ENCODE measurements at regions not wholly inside any gene's neighbourhood (a gene's known extent, or its start where the extent isn't known, plus 50 kb on each side); places are given as distances from the start of the nearest gene placed in this dataset.

DNA sequence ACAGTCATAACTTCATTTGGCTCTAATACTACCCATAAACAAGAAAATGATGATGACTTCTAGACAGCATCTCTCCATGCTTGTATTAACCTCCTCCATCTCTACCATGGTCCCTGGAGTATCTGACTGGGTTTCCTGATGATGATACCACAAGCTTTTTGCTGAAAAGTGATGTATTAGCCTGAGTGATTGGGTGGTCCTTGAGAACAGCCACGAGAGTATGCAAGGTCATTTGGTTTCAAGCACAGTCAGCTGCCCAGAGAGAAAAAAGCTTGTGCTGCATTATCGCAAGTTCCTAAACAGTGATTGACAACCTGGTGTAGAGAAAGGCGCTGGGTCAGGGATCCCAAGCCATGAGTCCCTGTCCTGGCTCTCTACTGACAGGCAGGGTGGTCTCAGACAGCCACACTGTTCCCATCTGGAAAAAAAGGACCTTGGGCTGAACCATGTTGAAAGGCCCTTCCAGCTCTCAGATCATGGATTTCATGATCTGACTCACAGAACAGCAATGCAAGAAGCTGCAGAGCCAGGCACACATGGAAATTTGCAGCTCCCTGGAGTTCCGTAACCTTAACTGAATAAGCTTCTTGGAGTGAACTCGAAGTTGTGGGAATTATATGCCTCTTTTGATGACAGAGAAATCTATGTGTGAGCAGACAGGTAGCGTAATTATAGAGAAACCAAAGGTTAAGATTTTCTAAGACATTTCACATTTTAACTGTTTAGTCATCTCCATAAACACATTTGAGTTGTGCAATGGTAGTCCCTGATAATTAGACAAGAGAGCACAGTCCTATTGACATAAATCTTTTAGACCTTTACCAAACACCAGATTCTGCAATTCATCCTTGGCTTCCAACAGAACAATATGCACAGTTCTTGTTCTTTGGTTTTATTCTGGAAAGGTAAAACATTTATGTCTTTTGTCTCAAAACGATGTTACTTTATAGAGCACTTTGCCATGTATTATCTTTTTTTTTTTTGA, 54.1 kb upstream of the UBASH3B start (continued):
- TF ChIP-seq TCF7 (CRISPR knock-in tag; IDR thresholded peaks at IDR 0.05; ENCODE audit: low read depth), result no peak
- no peak for TF ChIP-seq TEAD4 (CRISPR knock-in tag; IDR thresholded peaks at IDR 0.05)
- no peak for TF ChIP-seq TEAD1 (CRISPR knock-in tag; IDR thresholded peaks at IDR 0.05)

DNA sequence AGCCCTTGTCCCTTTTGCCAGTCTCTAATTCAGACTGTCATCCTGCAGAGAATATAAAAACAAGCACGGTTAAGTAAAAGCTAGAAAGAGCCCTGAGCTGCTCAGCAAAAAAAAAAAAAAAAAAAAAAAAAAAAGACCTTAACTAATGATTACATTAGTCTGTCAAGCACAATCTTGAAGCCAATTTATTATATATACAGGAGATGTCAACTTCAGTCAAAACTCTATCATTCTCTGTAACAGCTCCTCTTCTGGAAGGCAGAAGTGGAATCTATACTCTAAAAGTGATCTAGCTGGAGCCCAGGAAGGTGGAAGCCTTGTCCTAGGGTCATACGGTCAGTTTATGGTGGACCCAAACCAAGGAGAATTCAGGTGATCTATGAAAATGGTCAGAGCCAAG, 55.2 kb upstream of the UBASH3B start:
- Mint-ChIP-seq H3K9me3 (peaks cover under 1% of the 10 kb centered on the region; the same call in 1 of the 2 replicates), H3K4me1 (peaks cover 14% of the 10 kb centered on the region), H3K4me3 (no peak overlapping the region), H3K27ac (no peak overlapping the region), H3K27me3 (ENCODE audit: low read depth) (no peaks in the 10 kb centered on the region; the same call in 1 of the 2 replicates), H3K36me3 (no peaks in the 10 kb centered on the region)
- ChIA-PET CTCF (interaction anchor here (0.7 to 1.3 kb wide), 4 partner anchors 14 to 155 kb away, joined by 3 to 5 read pairs (median 3); no protein-coding TSS in a partner anchor), POLR2A (interaction anchor here (0.6 kb wide), 1 partner anchor 158 kb away, joined by 3 read pairs; no protein-coding TSS in a partner anchor)
- TF ChIP-seq ATF1 (CRISPR knock-in tag; IDR thresholded peaks at IDR 0.05), result no peak
- TF ChIP-seq, protein P1, sequence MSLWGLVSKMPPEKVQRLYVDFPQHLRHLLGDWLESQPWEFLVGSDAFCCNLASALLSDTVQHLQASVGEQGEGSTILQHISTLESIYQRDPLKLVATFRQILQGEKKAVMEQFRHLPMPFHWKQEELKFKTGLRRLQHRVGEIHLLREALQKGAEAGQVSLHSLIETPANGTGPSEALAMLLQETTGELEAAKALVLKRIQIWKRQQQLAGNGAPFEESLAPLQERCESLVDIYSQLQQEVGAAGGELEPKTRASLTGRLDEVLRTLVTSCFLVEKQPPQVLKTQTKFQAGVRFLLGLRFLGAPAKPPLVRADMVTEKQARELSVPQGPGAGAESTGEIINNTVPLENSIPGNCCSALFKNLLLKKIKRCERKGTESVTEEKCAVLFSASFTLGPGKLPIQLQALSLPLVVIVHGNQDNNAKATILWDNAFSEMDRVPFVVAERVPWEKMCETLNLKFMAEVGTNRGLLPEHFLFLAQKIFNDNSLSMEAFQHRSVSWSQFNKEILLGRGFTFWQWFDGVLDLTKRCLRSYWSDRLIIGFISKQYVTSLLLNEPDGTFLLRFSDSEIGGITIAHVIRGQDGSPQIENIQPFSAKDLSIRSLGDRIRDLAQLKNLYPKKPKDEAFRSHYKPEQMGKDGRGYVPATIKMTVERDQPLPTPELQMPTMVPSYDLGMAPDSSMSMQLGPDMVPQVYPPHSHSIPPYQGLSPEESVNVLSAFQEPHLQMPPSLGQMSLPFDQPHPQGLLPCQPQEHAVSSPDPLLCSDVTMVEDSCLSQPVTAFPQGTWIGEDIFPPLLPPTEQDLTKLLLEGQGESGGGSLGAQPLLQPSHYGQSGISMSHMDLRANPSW (CRISPR knock-in tag; conservative IDR thresholded peaks at IDR 0.05; ENCODE audit: low read depth), result no peak
- no peak for TF ChIP-seq TEAD4 (CRISPR knock-in tag; IDR thresholded peaks at IDR 0.05)
- no peak for TF ChIP-seq CREB1 (CRISPR knock-in tag; IDR thresholded peaks at IDR 0.05)
- no peak for TF ChIP-seq MLX (CRISPR knock-in tag; IDR thresholded peaks at IDR 0.05)
- TF ChIP-seq SP1 (CRISPR knock-in tag; conservative IDR thresholded peaks at IDR 0.05), result no peak
- no peak for TF ChIP-seq ATF2 (CRISPR knock-in tag; IDR thresholded peaks at IDR 0.05; ENCODE audit: borderline replicate concordance, low read depth)
- TF ChIP-seq JUN (CRISPR knock-in tag; IDR thresholded peaks at IDR 0.05), result no peak
- TF ChIP-seq, protein P2, sequence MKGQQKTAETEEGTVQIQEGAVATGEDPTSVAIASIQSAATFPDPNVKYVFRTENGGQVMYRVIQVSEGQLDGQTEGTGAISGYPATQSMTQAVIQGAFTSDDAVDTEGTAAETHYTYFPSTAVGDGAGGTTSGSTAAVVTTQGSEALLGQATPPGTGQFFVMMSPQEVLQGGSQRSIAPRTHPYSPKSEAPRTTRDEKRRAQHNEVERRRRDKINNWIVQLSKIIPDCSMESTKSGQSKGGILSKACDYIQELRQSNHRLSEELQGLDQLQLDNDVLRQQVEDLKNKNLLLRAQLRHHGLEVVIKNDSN (CRISPR knock-in tag; IDR thresholded peaks at IDR 0.05), result no peak
- TF ChIP-seq, protein P3, sequence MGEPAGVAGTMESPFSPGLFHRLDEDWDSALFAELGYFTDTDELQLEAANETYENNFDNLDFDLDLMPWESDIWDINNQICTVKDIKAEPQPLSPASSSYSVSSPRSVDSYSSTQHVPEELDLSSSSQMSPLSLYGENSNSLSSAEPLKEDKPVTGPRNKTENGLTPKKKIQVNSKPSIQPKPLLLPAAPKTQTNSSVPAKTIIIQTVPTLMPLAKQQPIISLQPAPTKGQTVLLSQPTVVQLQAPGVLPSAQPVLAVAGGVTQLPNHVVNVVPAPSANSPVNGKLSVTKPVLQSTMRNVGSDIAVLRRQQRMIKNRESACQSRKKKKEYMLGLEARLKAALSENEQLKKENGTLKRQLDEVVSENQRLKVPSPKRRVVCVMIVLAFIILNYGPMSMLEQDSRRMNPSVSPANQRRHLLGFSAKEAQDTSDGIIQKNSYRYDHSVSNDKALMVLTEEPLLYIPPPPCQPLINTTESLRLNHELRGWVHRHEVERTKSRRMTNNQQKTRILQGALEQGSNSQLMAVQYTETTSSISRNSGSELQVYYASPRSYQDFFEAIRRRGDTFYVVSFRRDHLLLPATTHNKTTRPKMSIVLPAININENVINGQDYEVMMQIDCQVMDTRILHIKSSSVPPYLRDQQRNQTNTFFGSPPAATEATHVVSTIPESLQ (CRISPR knock-in tag; IDR thresholded peaks at IDR 0.05), result no peak
- TF ChIP-seq ZNF232 (CRISPR knock-in tag; IDR thresholded peaks at IDR 0.05), result no peak
- TF ChIP-seq PRDM15 (CRISPR knock-in tag; IDR thresholded peaks at IDR 0.05), result no peak
- no peak for TF ChIP-seq RORB (CRISPR knock-in tag; IDR thresholded peaks at IDR 0.05)
- TF ChIP-seq NFE2L1 (CRISPR knock-in tag; IDR thresholded peaks at IDR 0.05), result no peak
- no peak for TF ChIP-seq ATF3 (CRISPR knock-in tag; conservative IDR thresholded peaks at IDR 0.05)
- TF ChIP-seq NFATC4 (CRISPR knock-in tag; IDR thresholded peaks at IDR 0.05), result no peak
- no peak for TF ChIP-seq TP53 (CRISPR knock-in tag; IDR thresholded peaks at IDR 0.05)
- DNase-seq (ENCODE audit: low spot score), result no peak
- no peak for ATAC-seq

All from WTC11 (cell line).